Breast epithelium (tissue), 3 donors: ENCODE measurements at regions not wholly inside any gene's neighbourhood (a gene's known extent, or its start where the extent isn't known, plus 50 kb on each side); places are given as distances from the start of the nearest gene placed in this dataset.

ENCODE experiments used
- CTCF ChIP-seq, 3 donors: fragments of 450-650 bp; IDR thresholded peaks; one replicate each; pipeline ENCODE4 v1.5.1; 2016 to 2017; ENCODE audit warnings: antibody characterized with exemption in 3 of 3, mild to moderate bottlenecking in 3 of 3, moderate library complexity in 3 of 3
- POLR2A ChIP-seq: fragments of 450-650 bp; IDR thresholded peaks from one replicate; pipeline ENCODE4 v1.6.1; 2016; ENCODE audit warnings: antibody characterized with exemption, mild to moderate bottlenecking, moderate library complexity
- POLR2AphosphoS5 ChIP-seq, 3 donors: sonication (generic); formaldehyde crosslinking; IDR thresholded peaks; one replicate each; pipeline ENCODE4 v1.6.1; 2017; ENCODE audit warnings: antibody characterized with exemption in 3 of 3

- TF ChIP-seq CTCF (IDR thresholded peaks at IDR 0.05), result no peak
- no peak for TF ChIP-seq POLR2A
- no peak for TF ChIP-seq POLR2AphosphoS5 (IDR thresholded peaks at IDR 0.05)
Measured at GRCh38 chr16:14372471-14372870, 257.6 kb downstream of the PARN start.
